ENCODE measurements at regions not wholly inside any gene's neighbourhood (a gene's known extent, or its start where the extent isn't known, plus 50 kb on each side); places are given as distances from the start of the nearest gene placed in this dataset.

GRCh38 chr18:51250458-51251024, 53.1 kb upstream of the MEX3C start:
- TF ChIP-seq USF2 (IDR thresholded peaks at IDR 0.05; ENCODE audit: low read length) (no peak), CTCF (IDR thresholded peaks at IDR 0.05; ENCODE audit: control extremely low read depth in 1 of 3, insufficient read depth in 1 of 3, low read depth in 1 of 3, low read length in 3 of 3) (no peak), TBP (IDR thresholded peaks at IDR 0.05; ENCODE audit: low read depth, low read length) (no peak), TAF1 (IDR thresholded peaks at IDR 0.05; ENCODE audit: low read depth, low read length) (no peak), JUN (IDR thresholded peaks at IDR 0.05; ENCODE audit: low read depth, low read length) (no peak), SP1 (IDR thresholded peaks at IDR 0.05; ENCODE audit: low read depth, low read length) (no peak), NANOG (IDR thresholded peaks at IDR 0.05; ENCODE audit: insufficient read depth, low read depth, low read length, poor library complexity, severe bottlenecking) (no peak), BACH1 (IDR thresholded peaks at IDR 0.05; ENCODE audit: low read length) (no peak), EZH2 (IDR thresholded peaks at IDR 0.05; ENCODE audit: low read depth, low read length, severe bottlenecking) (no peak), SRF (IDR thresholded peaks at IDR 0.05; ENCODE audit: low read depth, low read length) (no peak), POLR2AphosphoS5 (IDR thresholded peaks at IDR 0.05; ENCODE audit: low read depth, low read length) (no peak), POLR2A (IDR thresholded peaks at IDR 0.05; ENCODE audit: control extremely low read depth in 1 of 2, low read depth in 2 of 2, low read length in 2 of 2) (no peak), RFX5 (IDR thresholded peaks at IDR 0.05; ENCODE audit: borderline replicate concordance, low read depth, low read length) (no peak), E2F6 (IDR thresholded peaks at IDR 0.05) (no peak)
